Neural progenitor cell (in vitro differentiated cells): ENCODE measurements at regions not wholly inside any gene's neighbourhood (a gene's known extent, or its start where the extent isn't known, plus 50 kb on each side); places are given as distances from the start of the nearest gene placed in this dataset.

ENCODE experiments used
- EZH2 ChIP-seq: fragments of 200-600 bp; sonication (generic); IDR thresholded peaks from 2 replicates; pipeline ENCODE4 v1.6.1; 2017; ENCODE audit warnings: antibody characterized with exemption, mild to moderate bottlenecking, moderate library complexity
- TF ChIP-seq, protein P1 (sequence below): fragments of 200-600 bp; sonication (generic); IDR thresholded peaks from 2 replicates; pipeline ENCODE4 v1.5.1; 2017; ENCODE audit warnings: antibody characterized with exemption, mild to moderate bottlenecking

DNA sequence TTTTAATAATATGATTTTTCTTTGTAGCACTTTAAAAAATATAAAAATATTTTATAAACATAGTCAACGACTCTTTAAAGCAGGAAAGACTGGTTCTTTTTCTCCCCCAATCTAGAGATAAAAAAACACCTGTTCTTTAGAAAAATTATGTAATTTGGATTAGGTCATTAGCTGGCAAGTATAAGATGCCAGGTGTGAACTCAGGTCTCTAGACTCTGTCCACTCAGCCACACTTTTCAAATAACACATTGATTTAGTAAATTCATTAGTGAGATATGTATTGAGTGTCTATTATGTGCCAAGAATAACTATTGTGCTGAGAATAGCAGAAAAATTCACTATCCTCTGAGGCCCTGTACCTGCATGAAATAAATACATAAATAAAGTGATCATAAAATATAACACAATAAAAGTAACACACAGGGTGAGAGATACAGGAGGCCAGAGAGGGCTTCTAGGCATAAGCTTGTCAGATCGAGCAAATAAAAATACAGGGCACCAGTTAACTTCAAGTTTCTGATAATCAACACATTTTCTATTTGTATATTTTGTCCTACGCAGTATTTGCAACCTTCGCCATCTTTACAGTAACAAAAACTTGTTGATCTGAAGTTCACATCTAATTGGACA lies 867.1 kb upstream of the GBE1 start:
- TF ChIP-seq, protein P1, sequence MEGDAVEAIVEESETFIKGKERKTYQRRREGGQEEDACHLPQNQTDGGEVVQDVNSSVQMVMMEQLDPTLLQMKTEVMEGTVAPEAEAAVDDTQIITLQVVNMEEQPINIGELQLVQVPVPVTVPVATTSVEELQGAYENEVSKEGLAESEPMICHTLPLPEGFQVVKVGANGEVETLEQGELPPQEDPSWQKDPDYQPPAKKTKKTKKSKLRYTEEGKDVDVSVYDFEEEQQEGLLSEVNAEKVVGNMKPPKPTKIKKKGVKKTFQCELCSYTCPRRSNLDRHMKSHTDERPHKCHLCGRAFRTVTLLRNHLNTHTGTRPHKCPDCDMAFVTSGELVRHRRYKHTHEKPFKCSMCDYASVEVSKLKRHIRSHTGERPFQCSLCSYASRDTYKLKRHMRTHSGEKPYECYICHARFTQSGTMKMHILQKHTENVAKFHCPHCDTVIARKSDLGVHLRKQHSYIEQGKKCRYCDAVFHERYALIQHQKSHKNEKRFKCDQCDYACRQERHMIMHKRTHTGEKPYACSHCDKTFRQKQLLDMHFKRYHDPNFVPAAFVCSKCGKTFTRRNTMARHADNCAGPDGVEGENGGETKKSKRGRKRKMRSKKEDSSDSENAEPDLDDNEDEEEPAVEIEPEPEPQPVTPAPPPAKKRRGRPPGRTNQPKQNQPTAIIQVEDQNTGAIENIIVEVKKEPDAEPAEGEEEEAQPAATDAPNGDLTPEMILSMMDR: no peak
- TF ChIP-seq EZH2: no peak
